ENCODE measurements at regions not wholly inside any gene's neighbourhood (a gene's known extent, or its start where the extent isn't known, plus 50 kb on each side); places are given as distances from the start of the nearest gene placed in this dataset.
A peak's percentile ranks its signal among the peaks of the same experiment; 100 is the strongest.

- no peaks in the 10 kb centered on the region for H3K27me3 ChIP-seq
- peaks cover 5% of the 10 kb centered on the region for H3K4me1 ChIP-seq
- TF ChIP-seq, protein P1, sequence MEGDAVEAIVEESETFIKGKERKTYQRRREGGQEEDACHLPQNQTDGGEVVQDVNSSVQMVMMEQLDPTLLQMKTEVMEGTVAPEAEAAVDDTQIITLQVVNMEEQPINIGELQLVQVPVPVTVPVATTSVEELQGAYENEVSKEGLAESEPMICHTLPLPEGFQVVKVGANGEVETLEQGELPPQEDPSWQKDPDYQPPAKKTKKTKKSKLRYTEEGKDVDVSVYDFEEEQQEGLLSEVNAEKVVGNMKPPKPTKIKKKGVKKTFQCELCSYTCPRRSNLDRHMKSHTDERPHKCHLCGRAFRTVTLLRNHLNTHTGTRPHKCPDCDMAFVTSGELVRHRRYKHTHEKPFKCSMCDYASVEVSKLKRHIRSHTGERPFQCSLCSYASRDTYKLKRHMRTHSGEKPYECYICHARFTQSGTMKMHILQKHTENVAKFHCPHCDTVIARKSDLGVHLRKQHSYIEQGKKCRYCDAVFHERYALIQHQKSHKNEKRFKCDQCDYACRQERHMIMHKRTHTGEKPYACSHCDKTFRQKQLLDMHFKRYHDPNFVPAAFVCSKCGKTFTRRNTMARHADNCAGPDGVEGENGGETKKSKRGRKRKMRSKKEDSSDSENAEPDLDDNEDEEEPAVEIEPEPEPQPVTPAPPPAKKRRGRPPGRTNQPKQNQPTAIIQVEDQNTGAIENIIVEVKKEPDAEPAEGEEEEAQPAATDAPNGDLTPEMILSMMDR (IDR thresholded peaks at IDR 0.05; ENCODE audit: low read depth, low read length) = no peak
- no peak overlapping the region for H3K4me3 ChIP-seq (ENCODE audit: low read depth, low read length)
- H3K36me3 ChIP-seq = no peaks in the 10 kb centered on the region
- no peak for DNase-seq
- H3K9me3 ChIP-seq = no peaks in the 10 kb centered on the region
Measured at GRCh38 chr4:45188501-45188900, 462.1 kb upstream of the GNPDA2 start.

DNA sequence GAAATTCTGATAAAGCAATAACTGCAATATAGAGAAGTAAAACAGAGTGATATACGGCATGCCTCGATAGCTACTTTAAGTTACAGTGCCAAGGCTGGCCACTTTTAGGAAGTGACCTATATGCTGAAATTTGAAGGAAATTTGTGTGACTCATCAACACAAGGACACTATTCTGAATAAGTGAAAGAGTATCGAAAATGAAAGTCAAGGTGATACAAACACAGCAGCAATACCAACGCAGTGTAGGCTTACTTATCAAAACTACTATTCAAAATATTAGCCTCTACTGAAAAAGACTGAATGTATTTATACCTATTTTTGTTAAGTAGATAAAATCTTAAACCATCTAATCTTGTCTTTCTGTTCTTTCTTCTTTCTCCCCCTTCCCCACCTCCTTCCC lies 459.9 kb upstream of the GNPDA2 start:
- TF ChIP-seq, protein P1 (IDR thresholded peaks at IDR 0.05; ENCODE audit: low read depth, low read length) = no peak
- Histone ChIP-seq H3K4me3 (ENCODE audit: low read depth, low read length) (no peak overlapping the region), H3K27me3 (no peaks in the 10 kb centered on the region), H3K4me1 (peaks cover 5% of the 10 kb centered on the region), H3K9me3 (no peaks in the 10 kb centered on the region), H3K36me3 (no peaks in the 10 kb centered on the region)
- DNase-seq = no peak

- H3K4me3 ChIP-seq (ENCODE audit: low read depth, low read length) = no peak overlapping the region
- no peak for DNase-seq
- no peaks in the 10 kb centered on the region for H3K27me3 ChIP-seq
- no peaks in the 10 kb centered on the region for H3K9me3 ChIP-seq
- H3K36me3 ChIP-seq = no peaks in the 10 kb centered on the region
- no peaks in the 10 kb centered on the region for H3K4me1 ChIP-seq
- TF ChIP-seq, protein P1 (IDR thresholded peaks at IDR 0.05; ENCODE audit: low read depth, low read length) = no peak
Measured at GRCh38 chr4:45183905-45184304, 457.5 kb upstream of the GNPDA2 start.

- Histone ChIP-seq H3K27me3 (no peaks in the 10 kb centered on the region), H3K9me3 (no peaks in the 10 kb centered on the region), H3K36me3 (no peaks in the 10 kb centered on the region), H3K4me1 (no peaks in the 10 kb centered on the region), H3K4me3 (ENCODE audit: low read depth, low read length) (no peak overlapping the region)
- TF ChIP-seq, protein P1 (IDR thresholded peaks at IDR 0.05; ENCODE audit: low read depth, low read length) = no peak
- DNase-seq = peak; percentile 12
Measured at GRCh38 chr4:45172636-45173035, 446.3 kb upstream of the GNPDA2 start.

DNA sequence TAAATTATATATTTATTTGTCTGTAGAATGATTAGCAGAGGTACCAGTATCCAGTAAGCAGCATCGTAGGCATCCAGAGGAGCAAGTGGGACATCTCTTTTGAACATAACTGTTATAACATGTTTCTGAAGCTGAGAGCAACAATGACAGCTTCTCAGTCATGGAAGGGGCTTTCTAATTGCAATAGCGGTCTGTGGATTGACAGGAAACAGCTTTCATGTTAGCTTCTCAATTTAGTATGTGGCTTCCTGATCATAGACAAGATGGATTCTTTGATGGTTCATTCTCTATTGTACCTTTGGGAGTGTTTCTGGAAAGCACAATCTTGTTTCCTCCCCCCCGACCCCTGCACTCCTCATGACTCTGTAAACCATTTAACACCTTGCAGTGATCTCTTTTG lies 434.6 kb upstream of the GNPDA2 start:
- Histone ChIP-seq H3K27me3 (no peaks in the 10 kb centered on the region), H3K4me1 (no peaks in the 10 kb centered on the region), H3K36me3 (no peaks in the 10 kb centered on the region), H3K4me3 (ENCODE audit: low read depth, low read length) (no peak overlapping the region), H3K9me3 (no peaks in the 10 kb centered on the region)
- TF ChIP-seq, protein P1 (IDR thresholded peaks at IDR 0.05; ENCODE audit: low read depth, low read length) = no peak
- no peak for DNase-seq

GRCh38 chr4:45155081-45155777 lies 428.9 kb upstream of the GNPDA2 start:
- Histone ChIP-seq H3K36me3 (no peaks in the 10 kb centered on the region), H3K27me3 (no peaks in the 10 kb centered on the region), H3K4me3 (ENCODE audit: low read depth, low read length) (no peak overlapping the region), H3K9me3 (no peaks in the 10 kb centered on the region), H3K4me1 (no peaks in the 10 kb centered on the region)
- TF ChIP-seq, protein P1 (IDR thresholded peaks at IDR 0.05; ENCODE audit: low read depth, low read length) = no peak
- DNase-seq = no peak
